ENCODE measurements at regions not wholly inside any gene's neighbourhood (a gene's known extent, or its start where the extent isn't known, plus 50 kb on each side); places are given as distances from the start of the nearest gene placed in this dataset.

DNA sequence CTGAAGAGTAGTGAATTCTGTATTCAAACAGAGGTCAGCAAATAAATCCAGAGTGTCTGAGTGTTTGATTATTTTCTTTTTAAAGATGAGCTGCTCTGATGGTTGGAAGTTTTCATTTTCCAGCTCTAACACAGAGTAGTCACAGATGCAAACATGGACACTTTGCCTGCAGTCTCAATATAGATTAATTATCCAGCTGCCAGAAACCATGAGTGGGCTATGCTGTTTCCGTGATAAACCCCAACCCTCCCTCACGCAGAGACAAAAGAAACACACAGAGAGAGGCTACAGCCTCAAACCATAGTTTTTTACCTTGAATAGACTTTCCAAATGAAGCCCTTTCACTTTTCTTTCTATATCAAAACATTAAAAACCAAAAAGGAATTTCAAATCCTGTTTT is 884.7 kb downstream of the DIAPH3 start:
- TF ChIP-seq POLR2A (IDR thresholded peaks at IDR 0.05) (no peak), POLR2AphosphoS5 (IDR thresholded peaks at IDR 0.05) (no peak)
- TF ChIP-seq, protein P1, sequence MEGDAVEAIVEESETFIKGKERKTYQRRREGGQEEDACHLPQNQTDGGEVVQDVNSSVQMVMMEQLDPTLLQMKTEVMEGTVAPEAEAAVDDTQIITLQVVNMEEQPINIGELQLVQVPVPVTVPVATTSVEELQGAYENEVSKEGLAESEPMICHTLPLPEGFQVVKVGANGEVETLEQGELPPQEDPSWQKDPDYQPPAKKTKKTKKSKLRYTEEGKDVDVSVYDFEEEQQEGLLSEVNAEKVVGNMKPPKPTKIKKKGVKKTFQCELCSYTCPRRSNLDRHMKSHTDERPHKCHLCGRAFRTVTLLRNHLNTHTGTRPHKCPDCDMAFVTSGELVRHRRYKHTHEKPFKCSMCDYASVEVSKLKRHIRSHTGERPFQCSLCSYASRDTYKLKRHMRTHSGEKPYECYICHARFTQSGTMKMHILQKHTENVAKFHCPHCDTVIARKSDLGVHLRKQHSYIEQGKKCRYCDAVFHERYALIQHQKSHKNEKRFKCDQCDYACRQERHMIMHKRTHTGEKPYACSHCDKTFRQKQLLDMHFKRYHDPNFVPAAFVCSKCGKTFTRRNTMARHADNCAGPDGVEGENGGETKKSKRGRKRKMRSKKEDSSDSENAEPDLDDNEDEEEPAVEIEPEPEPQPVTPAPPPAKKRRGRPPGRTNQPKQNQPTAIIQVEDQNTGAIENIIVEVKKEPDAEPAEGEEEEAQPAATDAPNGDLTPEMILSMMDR (IDR thresholded peaks at IDR 0.05): no peak

Data from upper lobe of left lung (tissue), 4 donors.